ENCODE measurements at regions not wholly inside any gene's neighbourhood (a gene's known extent, or its start where the extent isn't known, plus 50 kb on each side); places are given as distances from the start of the nearest gene placed in this dataset.
"Not testable (repeated sequence)": the region's sequence is repeated elsewhere in the genome, so short reads cannot be mapped to it uniquely, and the experiment has no call there.

DNA sequence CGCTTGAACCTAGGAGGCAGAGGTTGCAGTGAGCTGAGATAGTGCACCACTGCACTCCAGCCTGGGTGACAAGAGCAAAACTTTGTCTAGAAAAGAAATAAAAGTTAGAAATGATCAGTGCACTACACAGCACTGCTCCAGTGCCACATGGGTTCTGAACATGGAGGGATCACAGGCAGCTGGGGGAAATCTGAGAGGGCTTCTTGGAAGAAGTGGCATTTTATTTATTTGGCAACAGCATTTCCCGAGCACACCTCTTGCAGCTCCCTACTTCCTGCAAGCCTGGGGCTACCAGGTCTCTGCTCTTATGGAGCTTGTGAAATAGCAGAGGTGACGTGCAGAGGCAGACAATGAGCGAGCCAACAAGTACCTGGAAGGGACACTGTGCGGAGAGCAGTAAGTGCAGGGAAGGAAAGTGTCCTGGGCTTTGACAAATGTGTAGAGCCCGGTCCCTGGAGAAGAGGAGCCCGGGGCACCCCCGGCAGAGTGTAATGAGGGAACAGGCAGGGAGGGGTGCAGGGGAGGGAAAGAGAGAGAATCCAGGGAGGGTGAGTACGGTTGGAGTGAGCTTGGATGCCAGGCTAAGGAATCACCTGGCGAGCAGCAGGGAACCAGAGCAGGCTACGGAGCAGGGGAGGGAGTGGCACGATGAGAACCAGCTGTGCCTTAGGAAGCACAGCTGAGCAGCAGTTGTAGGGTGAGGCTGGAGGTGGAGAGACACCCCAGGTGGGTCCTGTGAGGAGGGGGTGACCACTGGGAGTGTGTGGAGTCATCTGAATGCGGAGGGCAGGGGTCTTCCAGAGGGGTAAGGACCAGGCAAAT lies 104.6 kb upstream of the CTBP2 start:
- no peak for DNase-seq

DNA sequence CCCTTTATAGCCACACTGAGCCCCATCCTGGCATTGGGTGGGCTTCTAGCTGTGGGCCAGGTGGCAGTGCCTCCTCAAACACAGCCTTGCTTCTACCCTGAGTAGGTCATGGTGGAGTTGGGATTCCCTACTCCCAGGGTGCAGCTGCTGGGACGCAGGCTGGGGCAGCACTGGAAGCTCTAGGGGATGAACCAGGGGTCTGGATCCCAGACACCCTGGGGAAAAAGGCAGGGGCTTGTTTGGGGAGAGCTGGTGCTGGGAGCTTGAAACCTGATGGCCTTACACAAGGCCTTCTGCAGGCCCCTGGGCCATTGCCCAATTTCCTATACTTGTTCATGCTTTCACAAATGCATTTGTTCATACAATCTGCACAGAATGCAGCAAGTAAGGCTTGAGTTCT lies 103.7 kb upstream of the CTBP2 start:
- DNase-seq: no peak

DNA sequence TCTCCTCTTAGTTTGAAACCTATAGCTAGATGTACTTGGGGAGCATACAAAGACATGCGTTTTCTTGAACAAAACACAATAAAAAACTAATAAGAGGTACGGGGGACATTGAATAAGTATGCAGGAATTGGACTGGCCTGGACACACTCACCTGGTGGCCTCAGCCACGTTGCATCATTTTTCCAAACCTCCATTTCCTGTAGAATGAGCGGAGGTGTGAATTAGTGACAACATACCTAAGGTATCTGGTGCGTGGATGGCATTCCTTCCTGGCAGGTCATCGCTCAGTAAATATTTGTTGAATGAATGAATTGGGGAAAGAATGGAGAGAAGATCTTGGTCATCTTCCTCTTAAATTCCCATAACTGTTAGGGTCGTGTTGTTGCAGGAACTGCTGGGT lies 103.2 kb upstream of the CTBP2 start:
- no peak for DNase-seq

DNA sequence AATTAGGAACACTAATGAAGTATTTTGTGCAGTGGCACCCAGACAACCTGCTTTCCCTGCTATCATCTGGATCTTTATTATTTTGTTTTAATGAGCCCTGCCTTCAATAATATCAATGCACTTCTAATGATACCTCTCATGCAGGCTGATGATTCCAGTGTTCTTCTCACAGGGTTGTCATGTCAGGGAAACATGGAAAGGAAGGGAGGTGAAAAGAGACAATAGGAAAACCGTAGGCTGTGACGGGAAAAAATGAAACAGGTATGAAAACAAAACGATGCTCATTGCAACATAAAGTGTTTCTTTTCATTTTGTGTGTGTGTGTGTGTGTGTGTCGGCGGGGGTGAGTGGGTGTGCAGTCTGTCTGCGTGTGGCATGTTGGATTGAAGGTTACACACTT lies 102.6 kb upstream of the CTBP2 start:
- DNase-seq: no peak

DNA sequence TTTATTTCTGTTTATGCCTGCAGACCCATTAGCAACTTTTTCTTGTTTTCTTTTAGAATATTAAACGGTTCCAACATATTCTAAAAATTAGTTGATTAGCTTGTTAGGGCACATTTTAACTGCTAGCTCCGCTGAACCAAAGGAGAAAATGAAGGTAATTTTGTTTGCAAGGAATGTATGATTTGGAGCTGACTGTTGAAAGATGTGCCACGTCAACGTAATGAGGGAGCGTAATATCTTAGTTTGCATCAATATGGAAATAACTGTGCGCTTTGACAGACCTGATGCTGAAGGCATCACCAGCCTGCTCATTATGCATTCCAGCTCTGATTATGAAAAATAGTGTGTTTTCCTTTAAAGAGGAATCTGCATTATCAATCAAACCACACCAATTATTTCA lies 102.0 kb upstream of the CTBP2 start:
- no peak for DNase-seq

DNA sequence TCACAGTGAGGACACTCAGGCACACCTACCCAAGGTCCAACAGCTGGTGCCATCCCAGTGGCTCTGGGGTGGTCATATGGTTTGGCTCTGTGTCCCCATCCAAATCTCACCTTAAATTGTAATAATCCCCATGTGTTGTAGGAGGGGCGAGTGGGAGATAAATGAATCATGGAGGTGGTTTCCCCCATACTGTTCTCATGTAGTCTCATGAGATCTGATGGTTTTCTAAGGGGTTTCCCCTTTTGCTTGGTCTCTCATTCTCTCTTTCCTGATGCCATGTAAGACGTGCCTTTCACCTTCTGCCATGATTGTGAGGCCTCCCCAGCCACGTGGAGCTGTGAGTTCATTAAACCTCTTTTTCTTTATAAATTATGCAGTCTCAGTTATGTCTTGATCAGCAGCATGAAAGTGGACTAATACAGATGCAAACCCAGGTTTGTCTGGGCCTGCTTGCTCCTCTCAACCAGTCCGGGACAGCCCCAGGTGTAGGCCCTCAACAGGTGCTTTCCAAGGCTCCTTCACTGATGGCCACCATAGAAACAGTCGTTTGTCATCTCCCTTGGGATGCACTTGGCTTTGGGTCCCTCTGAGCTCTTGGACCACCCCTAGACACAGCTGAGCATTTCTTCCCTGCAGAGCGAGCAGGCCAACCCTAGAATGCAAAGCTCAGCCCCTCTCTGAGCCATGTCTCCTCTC lies 101.3 kb upstream of the CTBP2 start:
- no peak for DNase-seq

DNA sequence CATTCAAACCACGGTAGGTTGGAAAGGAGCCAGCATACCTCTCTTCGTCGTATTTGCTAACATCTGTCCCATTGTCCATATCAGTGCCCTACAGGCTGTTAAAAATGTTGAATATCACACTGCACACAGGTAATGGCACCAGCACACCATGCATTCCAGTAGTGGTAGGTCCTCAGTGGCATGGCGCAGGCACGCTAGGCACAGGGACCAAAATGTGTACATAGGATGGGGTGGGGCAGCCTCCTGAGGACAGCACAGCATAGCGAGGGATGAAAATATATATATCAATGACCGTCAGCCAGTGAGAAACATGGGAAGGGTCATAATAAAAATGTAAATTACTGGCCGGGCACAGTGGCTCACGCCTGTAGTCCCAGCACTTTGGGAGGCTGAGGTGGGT lies 99.9 kb upstream of the CTBP2 start:
- no peak for DNase-seq

DNA sequence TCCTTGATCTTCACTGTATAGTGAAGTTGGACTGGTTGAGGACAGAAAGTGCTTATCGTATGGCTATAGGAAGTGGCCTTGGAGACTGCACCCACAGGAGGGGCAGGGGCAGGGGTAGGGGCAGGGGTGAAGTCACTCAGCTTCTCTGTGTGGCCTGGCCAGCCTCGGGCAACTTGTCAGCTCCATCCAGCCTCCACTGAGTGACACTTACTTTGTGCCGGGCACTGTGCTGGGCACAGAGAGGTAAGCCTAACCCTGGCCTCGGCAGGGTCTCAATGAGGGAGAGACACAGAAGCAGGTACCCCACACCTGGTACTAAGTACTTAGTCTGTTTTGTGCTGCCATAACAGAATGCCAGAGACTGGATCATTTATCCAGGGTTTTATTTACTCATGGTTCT lies 99.3 kb upstream of the CTBP2 start:
- DNase-seq: no peak

DNA sequence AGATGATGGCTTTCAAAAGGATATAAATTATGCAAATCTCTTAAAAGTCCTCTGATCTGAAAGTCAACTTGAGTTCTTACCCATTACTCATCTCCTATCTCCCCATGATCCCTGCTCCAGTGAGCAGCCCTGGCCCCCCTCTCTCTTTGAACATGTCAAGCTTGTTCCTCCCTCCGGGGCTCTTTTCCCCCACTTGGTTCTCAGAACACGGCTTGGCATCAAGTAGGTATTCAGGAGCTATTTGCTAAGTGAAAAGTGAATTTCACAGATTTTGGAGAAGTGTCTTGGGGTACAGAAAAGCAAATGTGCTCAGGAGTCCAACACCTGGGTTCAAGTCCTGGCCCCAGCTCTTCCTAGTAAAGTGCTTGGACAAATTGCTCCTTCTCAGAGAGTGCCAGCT lies 98.3 kb upstream of the CTBP2 start:
- DNase-seq: no peak

DNA sequence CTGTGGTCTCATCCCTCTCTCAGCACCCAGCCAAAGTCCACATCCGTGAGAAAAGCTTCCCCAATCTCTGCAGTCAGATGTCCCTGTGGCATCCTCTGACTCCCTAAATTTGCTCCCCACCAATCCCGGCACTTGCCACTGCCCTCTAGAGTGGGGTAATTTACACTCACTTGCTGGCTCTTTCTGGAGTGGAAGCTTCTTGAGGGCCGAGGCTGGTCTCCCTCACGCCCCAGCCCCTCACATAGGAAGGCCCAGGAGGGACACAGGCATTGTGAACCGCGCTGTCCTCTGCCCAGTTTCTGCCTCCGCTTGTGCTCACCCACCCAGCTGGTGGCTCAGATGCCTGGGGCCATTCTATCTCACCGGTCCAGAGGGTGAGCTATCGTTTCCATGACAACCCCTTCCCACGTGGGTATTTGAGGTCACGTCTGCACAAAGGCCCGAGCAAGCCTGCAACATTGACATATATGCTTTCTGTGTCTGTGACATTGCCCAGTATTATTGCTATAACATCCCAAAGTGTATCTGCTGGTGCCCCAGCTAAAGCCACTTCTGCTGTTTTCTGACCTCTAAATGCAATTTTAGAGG lies 97.3 kb upstream of the CTBP2 start:
- no peak for DNase-seq

DNA sequence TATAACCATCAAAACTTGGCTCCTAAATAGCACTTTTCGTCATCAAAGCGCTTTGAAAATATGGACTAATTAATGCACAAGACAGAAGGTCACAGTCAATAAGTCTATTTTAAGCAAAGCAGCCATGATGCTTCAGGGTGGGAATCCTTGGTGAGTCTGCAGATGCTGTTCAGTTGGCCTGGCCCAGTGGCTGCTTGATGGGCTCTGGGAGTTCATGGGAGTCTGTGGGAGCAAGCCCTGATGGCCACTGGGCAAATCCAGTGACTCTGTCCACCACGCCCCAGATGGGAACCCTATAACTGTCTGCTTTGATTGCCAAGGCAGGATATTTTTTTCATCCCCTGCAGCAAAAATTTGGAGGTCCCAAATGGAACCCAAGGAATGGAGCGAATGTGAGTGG lies 95.7 kb upstream of the CTBP2 start:
- DNase-seq: no peak

DNA sequence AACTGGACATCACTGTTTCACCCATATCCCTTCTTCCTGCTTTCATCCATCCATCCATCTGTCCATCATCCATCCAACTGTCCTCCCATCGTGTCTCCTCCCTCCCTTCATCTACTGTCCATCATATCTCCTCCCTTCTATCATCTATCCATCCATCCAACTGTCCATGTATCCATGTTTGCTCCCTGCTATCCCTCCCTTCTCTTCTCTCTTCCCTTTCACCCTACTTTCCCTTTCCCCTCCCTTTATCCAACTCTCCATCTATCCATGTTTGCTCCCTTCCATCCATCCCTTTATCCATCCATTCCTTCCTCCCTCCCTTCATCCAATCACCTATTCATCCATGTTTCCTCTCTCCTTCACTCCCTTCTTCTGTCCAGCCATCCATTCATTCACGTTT lies 92.6 kb upstream of the CTBP2 start:
- no peak for DNase-seq

DNA sequence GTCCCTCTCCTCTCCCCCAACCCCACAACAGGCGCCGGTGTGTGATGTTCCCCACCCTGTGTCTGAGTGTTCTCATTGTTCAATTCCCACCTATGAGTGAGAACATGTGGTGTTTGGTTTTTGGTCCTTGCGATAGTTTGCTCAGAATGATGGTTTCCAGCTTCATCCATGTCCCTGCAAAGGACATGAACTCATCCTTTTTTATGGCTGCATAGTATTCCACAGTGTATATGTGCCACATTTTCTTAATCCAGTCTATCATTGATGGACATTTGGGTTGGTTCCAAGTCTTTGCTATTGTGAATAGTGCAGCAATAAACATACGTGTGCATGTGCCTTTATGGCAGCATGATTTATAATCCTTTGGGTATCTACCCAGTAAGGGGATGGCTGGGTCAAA lies 90.5 kb upstream of the CTBP2 start:
- not testable (repeated sequence) for DNase-seq

DNA sequence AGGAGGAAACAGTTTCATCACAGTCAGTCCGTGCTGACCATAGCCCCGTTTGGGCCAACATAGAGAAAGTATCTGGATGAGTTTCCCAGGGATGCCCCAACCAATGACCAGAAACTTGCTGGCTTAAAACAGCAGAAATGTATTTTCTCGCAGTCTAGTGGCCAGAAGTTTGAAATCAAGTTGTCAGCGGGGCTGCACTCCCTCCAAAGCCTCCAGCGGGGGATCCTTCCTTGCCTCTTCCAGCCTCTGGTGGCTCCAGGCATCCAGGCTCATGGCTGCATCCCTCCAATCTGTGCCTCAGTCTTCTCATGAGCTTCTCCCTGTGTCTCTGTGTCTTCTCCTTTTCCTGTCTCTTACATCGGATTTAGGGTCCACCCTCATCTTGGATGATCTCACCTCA lies 89.6 kb upstream of the CTBP2 start:
- no peak for DNase-seq

DNA sequence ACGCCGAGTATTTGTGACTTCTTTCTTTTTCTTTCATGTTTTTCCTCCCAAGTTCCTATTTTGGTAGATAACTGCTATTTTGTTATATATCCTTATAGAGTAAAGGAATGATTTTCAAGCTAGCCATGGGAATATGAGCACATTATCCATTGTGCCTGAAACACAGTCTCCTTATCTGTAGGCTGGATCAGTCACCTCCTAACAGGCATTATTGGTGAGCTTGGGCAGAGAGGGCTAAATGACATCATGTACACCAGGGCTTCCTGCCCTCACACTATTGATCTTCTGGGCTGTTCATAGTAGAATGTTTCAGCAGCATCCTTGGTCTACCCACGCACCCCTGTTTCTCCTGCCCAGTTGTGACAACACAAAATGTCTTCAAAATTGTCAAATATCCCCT lies 88.1 kb upstream of the CTBP2 start:
- no peak for DNase-seq

DNA sequence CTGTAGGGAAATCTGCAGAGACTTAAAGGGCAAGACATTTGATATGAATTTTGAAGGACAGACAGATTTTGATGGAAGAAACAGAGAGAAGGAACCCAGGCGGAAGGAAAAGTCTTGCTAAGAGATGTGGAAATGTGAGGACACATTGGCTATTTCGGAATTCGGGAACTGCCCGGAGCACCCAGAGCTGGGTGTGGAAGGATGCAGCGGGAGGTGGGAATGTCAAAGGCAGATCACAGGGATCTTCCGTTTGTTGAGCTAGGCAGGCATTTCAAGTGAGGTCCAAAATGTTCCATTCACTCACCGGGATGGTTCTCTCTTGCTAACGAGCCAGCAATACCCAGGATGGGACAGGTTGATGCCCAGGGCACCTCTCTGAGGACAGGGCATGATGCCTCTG lies 87.2 kb upstream of the CTBP2 start:
- DNase-seq: no peak

DNA sequence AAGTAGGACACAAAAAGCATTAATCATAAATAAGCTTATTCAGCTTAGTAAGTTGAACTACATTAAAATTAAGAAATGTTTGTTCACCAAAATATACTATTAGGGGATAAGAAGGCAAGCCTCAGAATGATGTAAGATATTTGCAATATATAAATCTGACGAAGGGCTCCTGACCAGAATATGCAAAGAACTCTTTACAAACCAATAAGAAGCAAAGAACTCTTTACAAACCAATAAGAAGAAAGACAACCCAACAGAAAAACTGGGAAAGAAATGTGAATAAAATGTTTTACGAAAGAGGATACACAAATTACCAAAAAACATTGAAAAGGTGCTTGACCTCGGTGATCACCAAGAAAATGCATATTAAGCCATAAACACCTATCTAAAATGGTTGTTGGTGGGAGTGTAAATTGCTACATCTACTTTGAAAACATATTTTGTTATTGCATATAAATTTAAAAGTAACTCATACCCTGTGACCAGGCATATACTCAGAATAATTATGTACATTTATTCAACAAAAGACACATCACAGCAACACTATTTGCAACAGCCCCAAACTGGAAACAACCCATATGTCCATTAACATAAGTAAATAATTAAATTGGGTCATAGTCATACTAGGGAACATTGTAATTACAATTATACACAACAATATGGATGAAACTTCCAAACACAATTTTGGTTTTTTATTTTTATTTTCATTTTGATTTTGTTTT lies 83.3 kb upstream of the CTBP2 start:
- no peak for DNase-seq

DNA sequence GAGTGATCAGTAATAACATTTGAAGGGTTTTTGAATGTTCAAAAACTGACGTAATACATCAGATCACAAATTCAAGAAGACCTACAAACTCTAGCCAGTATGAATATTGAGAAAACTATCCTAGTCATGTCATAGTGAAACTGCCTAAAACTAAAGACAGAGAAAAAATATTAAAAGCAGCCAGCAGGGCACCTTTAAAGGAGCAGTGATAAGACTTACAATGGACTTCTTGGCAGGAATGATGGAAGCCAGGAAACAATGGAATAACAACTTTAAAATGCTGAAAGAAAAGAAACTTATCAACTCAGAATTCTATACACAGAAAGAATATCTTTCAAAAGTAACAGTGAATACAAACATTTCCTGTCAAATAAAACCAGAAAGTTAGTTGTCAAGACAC lies 78.3 kb upstream of the CTBP2 start:
- no peak for DNase-seq

DNA sequence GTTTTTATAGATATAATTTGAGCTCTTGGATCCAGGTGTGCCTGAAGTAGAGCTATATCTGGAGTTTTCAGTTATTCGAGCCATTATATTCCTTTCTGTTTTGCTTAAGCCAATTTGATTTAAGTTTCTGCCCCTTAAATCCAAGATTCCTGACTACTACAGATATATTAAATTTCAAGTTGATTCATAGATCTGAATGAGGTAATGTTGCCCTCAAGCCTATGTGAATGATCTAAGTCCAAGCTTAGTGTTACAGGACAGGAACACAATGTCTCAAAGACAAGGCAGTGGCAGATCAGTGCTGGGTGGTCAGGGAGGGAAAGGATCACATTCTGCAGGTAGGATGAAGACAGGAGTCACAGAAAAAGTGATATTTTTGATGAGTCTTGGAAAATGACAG lies 75.7 kb upstream of the CTBP2 start:
- no peak for DNase-seq

DNA sequence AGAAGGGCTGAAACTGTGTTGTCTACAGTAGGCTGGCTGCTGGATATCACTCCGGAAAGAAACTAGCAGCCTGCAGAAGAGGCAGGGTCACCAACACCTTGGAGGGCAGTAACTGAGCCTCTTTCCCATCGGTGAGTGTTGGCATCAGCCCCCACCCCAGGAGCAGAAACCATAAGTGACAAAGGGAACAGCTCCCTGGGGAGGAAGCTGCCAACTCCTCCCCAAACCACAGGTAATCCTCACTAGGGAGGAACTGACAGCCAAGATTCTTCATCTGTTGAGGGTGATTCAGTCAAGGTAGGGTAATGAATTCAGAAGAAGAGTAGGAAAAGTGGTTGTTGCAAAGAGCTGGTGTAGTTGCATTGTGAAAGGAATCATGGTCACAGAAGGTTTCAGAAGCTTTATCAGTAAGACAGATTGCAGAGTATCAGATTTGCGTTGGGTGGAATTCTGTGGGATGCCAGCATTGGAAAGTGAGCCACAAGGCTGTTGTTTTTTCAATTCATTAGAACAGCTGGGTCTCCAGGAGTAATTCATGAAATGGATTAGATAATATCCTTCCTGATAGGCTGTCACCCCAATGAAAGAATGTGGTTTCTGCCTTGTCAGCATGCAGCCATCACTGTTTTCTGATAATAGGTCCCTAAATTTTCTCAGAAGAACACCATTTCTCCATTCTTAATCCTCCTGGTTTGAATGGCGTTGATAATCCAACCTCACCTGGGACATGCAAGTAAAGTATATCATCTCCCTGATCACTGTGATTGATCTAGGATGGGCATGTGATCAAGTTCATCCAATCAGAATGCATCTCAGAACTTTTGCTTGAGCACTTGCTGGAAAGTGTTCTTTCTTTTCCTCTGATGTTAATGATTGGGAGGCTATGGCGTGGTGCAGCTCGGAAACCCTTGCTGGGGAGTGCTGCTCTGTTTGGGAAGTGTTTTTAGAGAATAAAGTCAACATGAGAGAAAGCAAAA lies 75.0 kb upstream of the CTBP2 start:
- no peak for DNase-seq

DNA sequence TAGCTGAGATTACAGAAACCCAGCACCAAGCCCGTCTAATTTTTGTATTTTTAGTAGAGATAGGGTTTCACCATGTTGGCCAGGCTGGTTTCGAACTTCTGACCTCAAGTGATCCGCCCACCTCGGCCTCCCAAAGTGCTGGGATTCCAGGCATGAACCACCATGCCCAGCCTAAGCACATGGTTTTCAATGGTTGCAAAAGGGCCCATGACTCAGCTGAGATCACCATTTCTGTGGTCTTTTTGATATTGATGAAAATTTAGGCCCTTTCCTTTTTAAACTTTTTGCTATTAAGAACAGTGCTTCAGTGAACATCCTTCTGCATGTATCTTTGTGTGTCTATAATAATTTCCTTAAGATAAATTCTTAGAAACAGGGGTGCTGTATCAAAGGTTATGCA lies 74.2 kb upstream of the CTBP2 start:
- not testable (repeated sequence) for DNase-seq

DNA sequence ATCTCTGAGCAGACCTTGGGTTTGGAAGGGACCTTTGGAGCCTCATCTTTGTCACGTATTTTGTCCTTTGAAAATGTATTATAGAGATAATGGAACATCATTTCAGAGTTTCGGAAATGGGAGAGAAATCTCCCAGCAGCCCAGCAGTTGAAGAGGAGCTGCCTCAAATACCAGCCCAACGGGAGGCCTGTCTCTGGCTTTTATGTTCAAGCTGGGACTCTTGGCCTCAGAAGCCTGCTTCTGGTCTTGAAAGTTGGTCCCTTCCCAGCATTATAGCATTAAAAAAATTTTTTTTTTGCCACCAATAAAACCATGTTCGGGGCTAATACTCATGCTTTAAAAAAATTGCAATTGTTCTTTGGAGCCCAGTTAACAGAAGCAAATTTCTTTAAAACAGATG lies 73.4 kb upstream of the CTBP2 start:
- DNase-seq: no peak

DNA sequence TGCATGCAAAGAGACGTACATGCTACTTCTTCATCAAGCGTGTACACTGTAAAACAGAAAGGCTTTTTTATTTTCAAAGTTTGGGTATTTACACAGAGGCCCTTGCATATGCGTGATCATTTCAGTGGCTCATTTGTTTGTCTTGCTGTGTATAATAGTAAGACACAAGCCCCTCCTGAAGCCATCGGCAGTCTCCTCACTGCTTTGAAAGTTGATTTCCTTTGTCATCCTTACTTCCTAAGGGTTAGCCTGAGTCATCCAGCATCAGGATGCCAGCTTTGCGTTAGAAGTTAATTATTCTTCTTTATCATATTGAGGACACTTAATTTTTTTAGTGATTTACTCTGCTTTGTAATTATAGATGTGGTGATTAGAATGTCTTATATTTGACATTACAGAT lies 72.5 kb upstream of the CTBP2 start:
- DNase-seq: no peak
